ENCODE measurements at regions not wholly inside any gene's neighbourhood (a gene's known extent, or its start where the extent isn't known, plus 50 kb on each side); places are given as distances from the start of the nearest gene placed in this dataset.

DNA sequence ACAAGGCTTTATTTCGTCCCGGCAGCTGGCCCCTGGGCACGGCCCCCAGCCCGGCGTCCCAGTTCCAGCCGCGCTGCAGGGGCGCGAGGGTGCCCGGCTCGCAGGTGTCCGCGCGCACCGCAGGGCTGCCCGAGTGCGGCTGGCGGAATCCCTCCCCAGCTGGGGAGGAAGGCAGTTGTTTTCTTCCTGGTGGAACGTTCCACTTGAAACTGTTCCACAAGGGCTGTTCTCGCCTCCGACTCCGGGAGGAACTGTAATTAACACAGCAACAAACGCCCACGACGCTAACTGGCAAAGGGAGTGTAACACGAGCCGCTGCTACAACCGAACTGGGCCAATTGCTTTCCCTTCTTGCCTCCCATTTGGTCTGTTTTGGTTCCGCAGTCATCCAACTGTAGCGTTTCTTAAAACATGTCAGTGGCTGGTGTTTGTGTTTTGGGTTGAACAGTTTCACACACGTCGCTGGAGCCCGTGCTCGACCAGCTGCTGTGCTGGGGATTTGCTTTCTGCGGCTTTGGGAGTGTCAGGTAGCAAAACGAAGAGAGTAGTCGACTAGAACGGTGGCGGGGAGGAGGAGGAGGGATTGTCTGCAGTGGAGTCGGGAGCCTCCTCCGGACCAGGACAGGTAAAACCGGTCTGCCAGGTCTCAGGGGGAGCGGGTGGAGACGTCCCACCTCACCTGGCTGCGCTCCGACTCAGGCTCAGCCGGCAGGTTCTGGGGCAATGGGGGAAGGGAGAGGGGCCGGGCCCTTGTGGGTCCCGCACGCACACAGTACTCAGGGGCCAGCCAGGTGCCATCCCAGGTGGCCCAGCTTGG, 131.6 kb upstream of the NIPBL start:
- TF ChIP-seq, protein P1, sequence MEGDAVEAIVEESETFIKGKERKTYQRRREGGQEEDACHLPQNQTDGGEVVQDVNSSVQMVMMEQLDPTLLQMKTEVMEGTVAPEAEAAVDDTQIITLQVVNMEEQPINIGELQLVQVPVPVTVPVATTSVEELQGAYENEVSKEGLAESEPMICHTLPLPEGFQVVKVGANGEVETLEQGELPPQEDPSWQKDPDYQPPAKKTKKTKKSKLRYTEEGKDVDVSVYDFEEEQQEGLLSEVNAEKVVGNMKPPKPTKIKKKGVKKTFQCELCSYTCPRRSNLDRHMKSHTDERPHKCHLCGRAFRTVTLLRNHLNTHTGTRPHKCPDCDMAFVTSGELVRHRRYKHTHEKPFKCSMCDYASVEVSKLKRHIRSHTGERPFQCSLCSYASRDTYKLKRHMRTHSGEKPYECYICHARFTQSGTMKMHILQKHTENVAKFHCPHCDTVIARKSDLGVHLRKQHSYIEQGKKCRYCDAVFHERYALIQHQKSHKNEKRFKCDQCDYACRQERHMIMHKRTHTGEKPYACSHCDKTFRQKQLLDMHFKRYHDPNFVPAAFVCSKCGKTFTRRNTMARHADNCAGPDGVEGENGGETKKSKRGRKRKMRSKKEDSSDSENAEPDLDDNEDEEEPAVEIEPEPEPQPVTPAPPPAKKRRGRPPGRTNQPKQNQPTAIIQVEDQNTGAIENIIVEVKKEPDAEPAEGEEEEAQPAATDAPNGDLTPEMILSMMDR (IDR thresholded peaks at IDR 0.05), result peak in 2 of 3 experiments; percentile 47 to 57
- TF ChIP-seq POLR2A (IDR thresholded peaks at IDR 0.05), result no peak

Measured in testis (tissue), 2 donors.